Upper lobe of right lung (tissue), 1 donor: ENCODE measurements at regions not wholly inside any gene's neighbourhood (a gene's known extent, or its start where the extent isn't known, plus 50 kb on each side); places are given as distances from the start of the nearest gene placed in this dataset.

Experiments used
- ATAC-seq: fragments of 200-7000 bp; cut with Tn5 transposase; one replicate; pipeline ENCODE4 v1.9.1; 2020; ENCODE audit warnings: mild to moderate bottlenecking, moderate library complexity
- DNase-seq: peaks from one replicate; pipeline ENCODE4 v3.0.0-alpha.2; 2020
- H3K27ac ChIP-seq: fragments of 200-600 bp; one replicate; pipeline ENCODE4 v1.8.0; 2022
- H3K27me3 ChIP-seq: fragments of 200-600 bp; one replicate; pipeline ENCODE4 v1.8.0; 2022; ENCODE audit warnings: mild to moderate bottlenecking
- H3K36me3 ChIP-seq: fragments of 200-600 bp; one replicate; pipeline ENCODE4 v1.8.0; 2022
- H3K4me1 ChIP-seq: fragments of 200-600 bp; one replicate; pipeline ENCODE4 v1.8.0; 2022
- H3K4me3 ChIP-seq: fragments of 200-600 bp; one replicate; pipeline ENCODE4 v1.8.0; 2022; ENCODE audit warnings: mild to moderate bottlenecking
- H3K9me3 ChIP-seq: fragments of 200-600 bp; one replicate; pipeline ENCODE4 v1.8.0; 2022
- intact Hi-C: fragments of 100-400 bp; cut with DNase I; formaldehyde crosslinking; loops from one replicate; pipeline ENCODE4 v1.11.0; 2022
- TF ChIP-seq, protein P1 (sequence below): fragments of 200-600 bp; IDR thresholded peaks from one replicate; pipeline ENCODE4 v1.8.0; 2022; ENCODE audit warnings: antibody characterized with exemption
- donor health status: DM: no; HTN: yes; CAD: no; lungs with severe emphysema.

DNA sequence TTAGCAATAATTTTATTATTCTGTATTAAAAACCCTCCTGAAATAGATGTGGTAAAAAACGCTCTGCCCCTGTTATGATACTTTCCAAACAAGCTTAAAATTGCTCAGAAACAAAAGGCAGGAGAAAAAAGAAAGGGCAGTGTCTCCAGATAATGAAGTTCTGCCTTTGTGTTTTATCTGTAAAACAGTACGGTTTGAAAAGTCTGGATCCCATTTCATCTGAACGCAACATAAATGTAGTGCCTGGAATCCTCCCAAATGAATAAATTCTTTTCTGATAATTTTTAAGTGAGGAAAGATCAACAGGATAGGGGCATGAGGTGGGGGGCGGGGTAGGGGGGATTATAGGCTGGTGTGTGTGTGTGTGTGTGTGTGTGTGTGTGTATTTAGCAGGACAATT, 87.5 kb upstream of the SOX9 start:
- intact Hi-C loops: no loop called here
- H3K36me3 ChIP-seq: no peaks in the 10 kb centered on the region
- no peak for ATAC-seq

DNA sequence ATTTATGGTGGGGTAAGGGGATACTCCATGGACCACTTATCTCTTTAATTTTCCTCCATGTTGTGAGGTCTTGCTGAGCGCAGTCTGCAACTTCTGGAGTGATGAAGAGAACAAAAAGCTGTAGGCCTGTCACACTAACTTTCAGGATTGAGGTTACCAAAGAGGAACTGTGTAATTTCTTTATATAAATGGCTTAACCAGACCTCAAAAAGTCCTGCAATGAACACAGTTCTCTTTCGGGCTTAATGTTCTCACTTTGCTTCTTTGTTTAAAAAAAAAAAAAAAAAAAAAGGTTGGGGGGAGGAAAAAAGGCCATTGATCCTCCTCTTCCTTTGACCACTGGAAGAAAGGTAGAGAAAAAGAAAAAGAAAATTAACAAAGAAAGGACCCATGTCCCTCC, 86.8 kb upstream of the SOX9 start:
- Histone ChIP-seq H3K27ac (no peak overlapping the region), H3K36me3 (no peaks in the 10 kb centered on the region), H3K27me3 (no peaks in the 10 kb centered on the region), H3K9me3 (no peaks in the 10 kb centered on the region), H3K4me3 (no peak overlapping the region), H3K4me1 (no peaks in the 10 kb centered on the region)
- no peak for DNase-seq
- intact Hi-C loops: no loop called here
- no peak for ATAC-seq
- TF ChIP-seq, protein P1, sequence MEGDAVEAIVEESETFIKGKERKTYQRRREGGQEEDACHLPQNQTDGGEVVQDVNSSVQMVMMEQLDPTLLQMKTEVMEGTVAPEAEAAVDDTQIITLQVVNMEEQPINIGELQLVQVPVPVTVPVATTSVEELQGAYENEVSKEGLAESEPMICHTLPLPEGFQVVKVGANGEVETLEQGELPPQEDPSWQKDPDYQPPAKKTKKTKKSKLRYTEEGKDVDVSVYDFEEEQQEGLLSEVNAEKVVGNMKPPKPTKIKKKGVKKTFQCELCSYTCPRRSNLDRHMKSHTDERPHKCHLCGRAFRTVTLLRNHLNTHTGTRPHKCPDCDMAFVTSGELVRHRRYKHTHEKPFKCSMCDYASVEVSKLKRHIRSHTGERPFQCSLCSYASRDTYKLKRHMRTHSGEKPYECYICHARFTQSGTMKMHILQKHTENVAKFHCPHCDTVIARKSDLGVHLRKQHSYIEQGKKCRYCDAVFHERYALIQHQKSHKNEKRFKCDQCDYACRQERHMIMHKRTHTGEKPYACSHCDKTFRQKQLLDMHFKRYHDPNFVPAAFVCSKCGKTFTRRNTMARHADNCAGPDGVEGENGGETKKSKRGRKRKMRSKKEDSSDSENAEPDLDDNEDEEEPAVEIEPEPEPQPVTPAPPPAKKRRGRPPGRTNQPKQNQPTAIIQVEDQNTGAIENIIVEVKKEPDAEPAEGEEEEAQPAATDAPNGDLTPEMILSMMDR: no peak

More for the DNA sequence above, 87.5 kb upstream of the SOX9 start:
- H3K4me1 ChIP-seq: no peaks in the 10 kb centered on the region
- H3K9me3 ChIP-seq: no peaks in the 10 kb centered on the region
- no peak for DNase-seq
- no peak overlapping the region for H3K4me3 ChIP-seq
- TF ChIP-seq, protein P1: no peak
- no peak overlapping the region for H3K27ac ChIP-seq
- H3K27me3 ChIP-seq: no peaks in the 10 kb centered on the region

DNA sequence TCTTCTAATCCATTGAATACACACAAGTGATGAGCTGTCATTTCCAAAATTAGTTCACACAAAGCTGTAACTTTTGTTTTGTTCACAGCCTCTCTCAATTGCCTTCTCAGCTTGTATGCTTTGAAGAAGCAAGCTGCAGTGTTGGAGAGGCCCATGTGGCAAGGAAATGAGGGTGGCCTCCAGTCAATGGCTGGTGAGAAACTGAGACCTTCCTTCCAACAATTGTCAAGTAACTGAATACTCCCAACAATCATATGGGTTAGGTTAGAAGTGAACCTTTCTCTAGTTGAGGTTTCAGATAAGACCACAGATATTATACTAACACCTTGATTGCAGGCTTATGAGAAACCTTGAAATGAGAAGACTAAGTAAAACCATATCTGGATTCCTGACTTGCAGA, 82.4 kb upstream of the SOX9 start:
- TF ChIP-seq, protein P1: no peak

DNA sequence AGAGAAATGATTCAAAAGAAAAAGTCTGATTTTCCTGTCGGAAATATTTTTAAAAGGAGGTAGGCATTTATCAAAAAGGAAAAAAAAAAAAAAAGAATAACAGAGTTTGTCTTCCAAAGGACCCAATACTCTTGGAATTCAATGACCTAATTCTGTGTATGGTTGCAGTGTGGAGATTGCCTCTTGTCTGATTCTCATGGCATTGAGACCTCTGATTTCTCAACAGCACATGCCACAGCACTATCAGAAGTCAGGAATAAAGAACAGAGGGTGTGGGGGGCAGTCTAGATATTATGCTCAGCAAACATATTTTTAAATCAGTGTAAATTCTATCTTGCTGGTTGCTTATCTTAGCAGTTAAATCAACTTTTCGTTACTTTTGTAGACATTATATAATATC, 81.3 kb upstream of the SOX9 start:
- ATAC-seq (no peak), DNase-seq (no peak)
- Histone ChIP-seq H3K27me3 (no peaks in the 10 kb centered on the region), H3K4me3 (no peak overlapping the region), H3K27ac (no peak overlapping the region), H3K4me1 (no peaks in the 10 kb centered on the region), H3K36me3 (no peaks in the 10 kb centered on the region), H3K9me3 (no peaks in the 10 kb centered on the region)
- TF ChIP-seq, protein P1: no peak
- intact Hi-C loops: no loop called here

More for the DNA sequence above, 82.4 kb upstream of the SOX9 start:
- Histone ChIP-seq H3K27me3 (no peaks in the 10 kb centered on the region), H3K4me3 (no peak overlapping the region), H3K4me1 (no peaks in the 10 kb centered on the region), H3K9me3 (no peaks in the 10 kb centered on the region), H3K27ac (no peak overlapping the region), H3K36me3 (no peaks in the 10 kb centered on the region)
- intact Hi-C loops: no loop called here
- ATAC-seq: no peak
- DNase-seq: no peak

DNA sequence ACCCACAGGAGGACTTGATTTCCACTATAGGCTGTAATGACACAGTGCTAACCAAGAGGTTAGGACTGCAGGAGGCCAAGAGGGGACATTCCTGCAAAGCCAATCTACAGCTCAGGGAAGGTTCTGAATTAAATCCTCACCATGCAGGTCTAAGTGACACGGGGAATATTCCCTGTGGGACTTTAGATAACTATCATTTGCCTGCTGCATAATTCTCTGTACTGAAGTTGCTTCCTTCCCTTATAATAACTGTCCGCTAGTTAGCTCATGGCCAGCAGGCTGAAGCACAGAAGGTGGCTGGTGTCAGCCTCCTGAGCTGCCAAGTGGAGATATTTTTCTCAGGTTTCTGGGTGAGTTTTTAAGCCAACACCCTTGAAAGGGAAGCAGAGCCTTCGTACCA, 74.6 kb upstream of the SOX9 start:
- intact Hi-C loops: no loop called here
- no peaks in the 10 kb centered on the region for H3K36me3 ChIP-seq
- H3K4me3 ChIP-seq: no peak overlapping the region
- H3K27ac ChIP-seq: no peak overlapping the region
- H3K9me3 ChIP-seq: no peaks in the 10 kb centered on the region
- TF ChIP-seq, protein P1: no peak
- no peaks in the 10 kb centered on the region for H3K27me3 ChIP-seq
- ATAC-seq (no peak), DNase-seq (no peak)
- H3K4me1 ChIP-seq: no peaks in the 10 kb centered on the region
